HepG2 (cell line): ENCODE measurements at regions not wholly inside any gene's neighbourhood (a gene's known extent, or its start where the extent isn't known, plus 50 kb on each side); places are given as distances from the start of the nearest gene placed in this dataset.

Source experiments
- ATAC-seq: fragments of 200-7000 bp; cut with Tn5 transposase; 3 replicates; pipeline ENCODE4 v1.9.1; 2020; ENCODE audit warnings: mild to moderate bottlenecking, moderate library complexity
- BruUV-seq: library from RNA; stranded (reverse); fragments of 400-500 nt; replicated peaks from 2 replicates; lab custom pipeline; 2021; lab: Mats Ljungman, UMichigan
- CTCF ChIA-PET: fragments of 300-600 bp; formaldehyde crosslinking; extraction: SDS; loops from one replicate; lab custom pipeline; 2021; ENCODE audit warnings: low total read pairs, inconsistent platforms, low intra/inter-chr PET ratio; lab: Yijun Ruan, JAX
- POLR2A ChIA-PET: fragments of 350-600 bp; sonication (Branson Sonifier 250); formaldehyde crosslinking; loops from one replicate; lab custom pipeline; 2020; ENCODE audit warnings: antibody characterized with exemption, inconsistent platforms; lab: Yijun Ruan, JAX
- DNase-seq: peaks from one replicate; pipeline ENCODE4 v3.0.0-alpha.2; 2015; ENCODE audit warnings: low spot score
- FAIRE-seq: peaks from 3 replicates; lab custom pipeline; 2011; peaks lifted over from hg19 to GRCh38; lab: Jason Lieb, UNC
- H2AFZ ChIP-seq: one replicate; pipeline ENCODE4 v1.6.1; 2011; ENCODE audit warnings: low read length, inconsistent platforms
- H3K27ac ChIP-seq: fragments of 300-600 bp; 3 replicates; pipeline ENCODE4 v1.8.0; 2011; ENCODE audit warnings: mixed run types, mild to moderate bottlenecking, mixed read lengths, low read length, inconsistent platforms; ENCODE audit not compliant: insufficient read depth; ENCODE audit errors: extremely low read length
- H3K27me3 ChIP-seq, 2 experiments: fragments of 200-600 bp in 1 of 2; 2 replicates in 1 of 2; 3 replicates in 1 of 2; pipeline versions ENCODE4 v1.6.0 to v1.8.0; 2011; ENCODE audit warnings: low read length in 2 of 2, mild to moderate bottlenecking in 2 of 2, moderate library complexity in 2 of 2, inconsistent platforms in 1 of 2; ENCODE audit not compliant: insufficient read depth in 2 of 2, control insufficient read depth in 1 of 2
- H3K36me3 ChIP-seq, 2 experiments: fragments of 200-600 bp in 1 of 2; replicated peaks in 1 of 2; 2 replicates in 1 of 2; 3 replicates in 1 of 2; pipeline versions ENCODE4 v1.5.1 to v1.8.0; 2011; ENCODE audit warnings: low read length in 2 of 2, inconsistent platforms in 1 of 2; ENCODE audit not compliant: insufficient read depth in 2 of 2, control insufficient read depth in 1 of 2
- H3K4me1 ChIP-seq: 2 replicates; pipeline ENCODE4 v1.5.1; 2012; ENCODE audit warnings: low read length, inconsistent platforms; ENCODE audit not compliant: insufficient read depth
- H3K4me2 ChIP-seq: 2 replicates; pipeline ENCODE4 v1.6.0; 2011; ENCODE audit warnings: low read depth, low read length, inconsistent platforms
- H3K4me3 ChIP-seq, 3 experiments: fragments of 200-600 bp in 1 of 3; sonication (generic), shearing (Covaris generic) in 1 of 3; replicated peaks in 1 of 3; 2 replicates each; pipeline ENCODE4 v1.5.1; 2011 to 2016; ENCODE audit warnings: low read length in 3 of 3, inconsistent platforms in 2 of 3, low read depth in 2 of 3, mild to moderate bottlenecking in 2 of 3, control low read depth in 1 of 3, mixed read lengths in 1 of 3; ENCODE audit not compliant: insufficient read depth in 1 of 3
- H3K79me2 ChIP-seq: one replicate; pipeline ENCODE4 v1.6.1; 2011; ENCODE audit warnings: low read length, inconsistent platforms; ENCODE audit not compliant: insufficient read depth
- H3K9ac ChIP-seq: 2 replicates; pipeline ENCODE4 v1.6.0; 2011; ENCODE audit warnings: mild to moderate bottlenecking, low read depth, low read length, inconsistent platforms; ENCODE audit not compliant: insufficient read depth
- H3K9me3 ChIP-seq: 2 replicates; pipeline ENCODE4 v1.5.1; 2012; ENCODE audit warnings: mild to moderate bottlenecking, low read length
- H4K20me1 ChIP-seq: 2 replicates; pipeline ENCODE4 v1.6.0; 2011; ENCODE audit warnings: inconsistent platforms, mild to moderate bottlenecking, low read length, moderate library complexity; ENCODE audit not compliant: insufficient read depth
- CBFB ChIP-seq: sonication (generic); formaldehyde crosslinking; IDR thresholded peaks from 2 replicates; pipeline ENCODE4 v1.4.0; 2020; ENCODE audit warnings: missing genetic modification reagents
- HMG20A ChIP-seq: IDR thresholded peaks from 2 replicates; pipeline ENCODE4 v1.6.1; 2016; ENCODE audit warnings: borderline replicate concordance
- ISX ChIP-seq: sonication (generic); formaldehyde crosslinking; conservative IDR thresholded peaks from 2 replicates; pipeline ENCODE4 v1.5.0; 2020; ENCODE audit warnings: missing genetic modification reagents
- NFIC ChIP-seq: IDR thresholded peaks from 2 replicates; pipeline ENCODE4 v1.6.1; 2012; ENCODE audit warnings: mild to moderate bottlenecking, low read length, inconsistent platforms
- TAF1 ChIP-seq: sonication (generic); formaldehyde crosslinking; IDR thresholded peaks from 2 replicates; pipeline ENCODE4 v1.4.0; 2020; ENCODE audit warnings: missing genetic modification reagents
- TCF7L2 ChIP-seq: IDR thresholded peaks from 2 replicates; pipeline ENCODE4 v1.6.1; 2011; ENCODE audit warnings: mild to moderate bottlenecking, low read depth, low read length, moderate library complexity
- in situ Hi-C: cut with HindIII; loops from 2 replicates; pipeline ENCODE4 v1.10.0; 2017; ENCODE audit warnings: low pct_unique_long_range_greater_than_20kb; ENCODE audit not compliant: extremely low pct_ligation_motif_present
- intact Hi-C: fragments of 100-400 bp; cut with micrococcal nuclease; formaldehyde crosslinking; loops from one replicate; pipeline ENCODE4 v1.10.0; 2022; ENCODE audit not compliant: unreplicated experiment
- TF ChIP-seq, protein P1 (sequence below): sonication (generic); formaldehyde crosslinking; IDR thresholded peaks from 2 replicates; pipeline ENCODE4 v1.5.1; 2020; ENCODE audit warnings: mild to moderate bottlenecking, missing genetic modification reagents, borderline replicate concordance

DNA sequence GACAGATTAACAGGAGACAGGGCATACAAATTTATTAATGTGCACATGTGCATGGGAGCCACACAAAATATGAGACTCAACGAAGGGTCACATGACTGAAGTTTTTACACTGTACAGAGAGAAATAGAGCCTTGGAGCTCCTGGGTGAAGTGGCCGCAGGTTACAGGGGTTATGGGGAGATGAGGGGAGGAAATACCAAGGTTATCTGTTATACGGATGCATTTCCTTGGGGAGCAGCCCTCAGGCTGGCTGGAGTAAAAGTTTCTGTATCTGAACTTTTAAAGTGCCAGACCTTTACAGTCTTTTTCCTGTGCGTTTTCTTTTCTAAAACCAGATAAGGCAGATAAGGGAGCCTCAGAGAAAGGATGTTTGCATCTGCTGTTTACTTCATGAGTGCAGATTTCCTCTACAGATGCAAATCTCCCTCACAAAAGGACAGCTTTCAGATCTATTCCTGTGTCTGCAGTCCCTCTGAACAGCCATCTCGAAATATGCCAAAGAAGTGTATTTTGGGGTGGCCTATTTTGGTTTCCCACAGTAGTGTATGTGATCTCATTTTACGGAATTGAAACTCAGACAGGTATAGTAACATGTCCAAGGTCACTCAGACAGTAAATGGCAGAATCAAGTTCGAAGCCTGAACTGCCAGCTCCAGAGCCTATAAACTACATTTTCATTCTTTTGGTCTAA, 139.3 kb upstream of the FBXL17 start (continued):
- TF ChIP-seq, protein P1, sequence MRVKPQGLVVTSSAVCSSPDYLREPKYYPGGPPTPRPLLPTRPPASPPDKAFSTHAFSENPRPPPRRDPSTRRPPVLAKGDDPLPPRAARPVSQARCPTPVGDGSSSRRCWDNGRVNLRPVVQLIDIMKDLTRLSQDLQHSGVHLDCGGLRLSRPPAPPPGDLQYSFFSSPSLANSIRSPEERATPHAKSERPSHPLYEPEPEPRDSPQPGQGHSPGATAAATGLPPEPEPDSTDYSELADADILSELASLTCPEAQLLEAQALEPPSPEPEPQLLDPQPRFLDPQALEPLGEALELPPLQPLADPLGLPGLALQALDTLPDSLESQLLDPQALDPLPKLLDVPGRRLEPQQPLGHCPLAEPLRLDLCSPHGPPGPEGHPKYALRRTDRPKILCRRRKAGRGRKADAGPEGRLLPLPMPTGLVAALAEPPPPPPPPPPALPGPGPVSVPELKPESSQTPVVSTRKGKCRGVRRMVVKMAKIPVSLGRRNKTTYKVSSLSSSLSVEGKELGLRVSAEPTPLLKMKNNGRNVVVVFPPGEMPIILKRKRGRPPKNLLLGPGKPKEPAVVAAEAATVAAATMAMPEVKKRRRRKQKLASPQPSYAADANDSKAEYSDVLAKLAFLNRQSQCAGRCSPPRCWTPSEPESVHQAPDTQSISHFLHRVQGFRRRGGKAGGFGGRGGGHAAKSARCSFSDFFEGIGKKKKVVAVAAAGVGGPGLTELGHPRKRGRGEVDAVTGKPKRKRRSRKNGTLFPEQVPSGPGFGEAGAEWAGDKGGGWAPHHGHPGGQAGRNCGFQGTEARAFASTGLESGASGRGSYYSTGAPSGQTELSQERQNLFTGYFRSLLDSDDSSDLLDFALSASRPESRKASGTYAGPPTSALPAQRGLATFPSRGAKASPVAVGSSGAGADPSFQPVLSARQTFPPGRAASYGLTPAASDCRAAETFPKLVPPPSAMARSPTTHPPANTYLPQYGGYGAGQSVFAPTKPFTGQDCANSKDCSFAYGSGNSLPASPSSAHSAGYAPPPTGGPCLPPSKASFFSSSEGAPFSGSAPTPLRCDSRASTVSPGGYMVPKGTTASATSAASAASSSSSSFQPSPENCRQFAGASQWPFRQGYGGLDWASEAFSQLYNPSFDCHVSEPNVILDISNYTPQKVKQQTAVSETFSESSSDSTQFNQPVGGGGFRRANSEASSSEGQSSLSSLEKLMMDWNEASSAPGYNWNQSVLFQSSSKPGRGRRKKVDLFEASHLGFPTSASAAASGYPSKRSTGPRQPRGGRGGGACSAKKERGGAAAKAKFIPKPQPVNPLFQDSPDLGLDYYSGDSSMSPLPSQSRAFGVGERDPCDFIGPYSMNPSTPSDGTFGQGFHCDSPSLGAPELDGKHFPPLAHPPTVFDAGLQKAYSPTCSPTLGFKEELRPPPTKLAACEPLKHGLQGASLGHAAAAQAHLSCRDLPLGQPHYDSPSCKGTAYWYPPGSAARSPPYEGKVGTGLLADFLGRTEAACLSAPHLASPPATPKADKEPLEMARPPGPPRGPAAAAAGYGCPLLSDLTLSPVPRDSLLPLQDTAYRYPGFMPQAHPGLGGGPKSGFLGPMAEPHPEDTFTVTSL (CRISPR knock-in tag), result no peak
- TF ChIP-seq NFIC (no peak), TAF1 (CRISPR knock-in tag) (no peak)
- TF ChIP-seq, all 625 proteins: peak for 0

DNA sequence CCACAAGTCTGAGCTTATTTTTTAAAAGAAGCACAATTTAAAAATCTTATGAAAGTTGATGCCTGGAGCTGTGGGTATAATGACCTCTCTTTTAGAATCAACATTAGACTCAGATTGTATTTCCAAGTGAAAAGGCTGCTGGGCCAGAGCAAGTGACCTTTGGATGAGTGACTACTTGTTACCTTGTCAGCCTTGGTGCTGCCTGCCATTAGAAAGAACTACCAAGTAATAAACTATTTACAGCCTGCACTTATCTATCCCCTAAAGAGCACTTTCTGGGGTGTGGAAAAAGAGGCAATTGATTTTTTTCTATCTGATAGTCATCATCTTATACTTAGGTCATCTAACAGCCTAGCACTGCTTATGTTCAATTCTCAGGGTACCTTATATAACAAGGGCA, 134.9 kb upstream of the FBXL17 start:
- no peak for FAIRE-seq
- Histone ChIP-seq H3K36me3 (no peaks in the 10 kb centered on the region), H3K27me3 (no peaks in the 10 kb centered on the region), H3K9ac (no peak overlapping the region), H3K9me3 (no peaks in the 10 kb centered on the region), H3K4me3 (no peak overlapping the region), H2AFZ (no peak overlapping the region), H3K79me2 (no peaks in the 10 kb centered on the region), H4K20me1 (no peaks in the 10 kb centered on the region), H3K27ac (no peak overlapping the region), H3K4me1 (no peaks in the 10 kb centered on the region), H3K4me2 (no peak overlapping the region)
- no peak for DNase-seq
- TF ChIP-seq CBFB (CRISPR knock-in tag) (no peak), TCF7L2 (no peak), HMG20A (no peak), ISX (CRISPR knock-in tag) (no peak)
- no TSS peak for BruUV-seq
- ChIA-PET CTCF (no interaction called here), POLR2A (no interaction called here)
- in situ Hi-C loops, result no loop called here
- no peak for ATAC-seq
- intact Hi-C loops, result no loop called here
